ENCODE measurements at regions not wholly inside any gene's neighbourhood (a gene's known extent, or its start where the extent isn't known, plus 50 kb on each side); places are given as distances from the start of the nearest gene placed in this dataset.

DNA sequence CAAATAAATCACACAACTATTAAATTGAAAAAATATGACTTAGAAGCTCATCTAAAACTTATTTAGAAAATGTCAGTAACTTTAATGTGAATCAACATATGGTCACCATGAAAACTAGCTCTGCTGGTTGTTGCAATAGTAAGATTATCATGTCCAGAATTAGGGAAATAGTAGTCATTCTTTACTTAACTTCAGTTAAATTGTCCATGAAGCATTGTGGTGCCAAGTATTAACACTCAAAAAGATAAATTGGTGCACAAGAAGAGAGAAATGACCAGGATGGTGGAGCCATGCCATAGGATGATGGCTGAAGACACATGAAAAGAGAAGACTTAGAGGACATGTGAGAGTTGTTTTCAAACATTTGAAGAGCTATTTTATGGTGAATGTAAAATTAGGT lies 130.2 kb upstream of the PTGFR start:
- TF ChIP-seq, protein P1, sequence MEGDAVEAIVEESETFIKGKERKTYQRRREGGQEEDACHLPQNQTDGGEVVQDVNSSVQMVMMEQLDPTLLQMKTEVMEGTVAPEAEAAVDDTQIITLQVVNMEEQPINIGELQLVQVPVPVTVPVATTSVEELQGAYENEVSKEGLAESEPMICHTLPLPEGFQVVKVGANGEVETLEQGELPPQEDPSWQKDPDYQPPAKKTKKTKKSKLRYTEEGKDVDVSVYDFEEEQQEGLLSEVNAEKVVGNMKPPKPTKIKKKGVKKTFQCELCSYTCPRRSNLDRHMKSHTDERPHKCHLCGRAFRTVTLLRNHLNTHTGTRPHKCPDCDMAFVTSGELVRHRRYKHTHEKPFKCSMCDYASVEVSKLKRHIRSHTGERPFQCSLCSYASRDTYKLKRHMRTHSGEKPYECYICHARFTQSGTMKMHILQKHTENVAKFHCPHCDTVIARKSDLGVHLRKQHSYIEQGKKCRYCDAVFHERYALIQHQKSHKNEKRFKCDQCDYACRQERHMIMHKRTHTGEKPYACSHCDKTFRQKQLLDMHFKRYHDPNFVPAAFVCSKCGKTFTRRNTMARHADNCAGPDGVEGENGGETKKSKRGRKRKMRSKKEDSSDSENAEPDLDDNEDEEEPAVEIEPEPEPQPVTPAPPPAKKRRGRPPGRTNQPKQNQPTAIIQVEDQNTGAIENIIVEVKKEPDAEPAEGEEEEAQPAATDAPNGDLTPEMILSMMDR (IDR thresholded peaks at IDR 0.05), result no peak
- no peak for TF ChIP-seq POLR2A (IDR thresholded peaks at IDR 0.05)

All from esophagus squamous epithelium (tissue), 4 donors.